Trophoblast cell (in vitro differentiated cells and primary cell): ENCODE measurements at regions not wholly inside any gene's neighbourhood (a gene's known extent, or its start where the extent isn't known, plus 50 kb on each side); places are given as distances from the start of the nearest gene placed in this dataset.

Experiments used
- DNase-seq, 2 donors: peaks; one replicate each; pipeline ENCODE4 v3.0.0-alpha.2; 2016
- H2AFZ ChIP-seq: 2 replicates; pipeline ENCODE4 v1.6.1; 2013; ENCODE audit warnings: low read length, moderate library complexity, mild to moderate bottlenecking; ENCODE audit not compliant: insufficient read depth, poor library complexity
- H2AK5ac ChIP-seq: 2 replicates; pipeline ENCODE4 v1.6.1; 2013; ENCODE audit warnings: mild to moderate bottlenecking, low read length
- H2BK120ac ChIP-seq: 2 replicates; pipeline ENCODE4 v1.6.1; 2013; ENCODE audit warnings: low read length, mild to moderate bottlenecking, moderate library complexity; ENCODE audit not compliant: insufficient read depth, poor library complexity
- H2BK12ac ChIP-seq: 2 replicates; pipeline ENCODE4 v1.6.1; 2013; ENCODE audit warnings: mild to moderate bottlenecking, low read length, moderate library complexity
- H2BK5ac ChIP-seq: 2 replicates; pipeline ENCODE4 v1.6.1; 2013; ENCODE audit warnings: low read length, low read depth, moderate library complexity, mild to moderate bottlenecking; ENCODE audit not compliant: poor library complexity
- H3K14ac ChIP-seq: 2 replicates; pipeline ENCODE4 v1.6.1; 2013; ENCODE audit warnings: mild to moderate bottlenecking, low read length
- H3K18ac ChIP-seq: 2 replicates; pipeline ENCODE4 v1.6.1; 2013; ENCODE audit warnings: mild to moderate bottlenecking, low read length
- H3K23ac ChIP-seq: 2 replicates; pipeline ENCODE4 v1.6.1; 2013; ENCODE audit warnings: low read length
- H3K27ac ChIP-seq: 2 replicates; pipeline ENCODE4 v1.5.1; 2013; ENCODE audit warnings: low read depth, mild to moderate bottlenecking, inconsistent platforms, low read length, moderate library complexity
- H3K27me3 ChIP-seq: 2 replicates; pipeline ENCODE4 v1.6.1; 2013; ENCODE audit warnings: inconsistent platforms, mild to moderate bottlenecking, low read length, moderate library complexity; ENCODE audit not compliant: insufficient read depth
- H3K36me3 ChIP-seq, 2 experiments: 1 replicate in 1 of 2; 2 replicates in 1 of 2; pipeline ENCODE4 v1.6.1; 2013; ENCODE audit warnings: low read length in 2 of 2, mild to moderate bottlenecking in 2 of 2, moderate library complexity in 1 of 2; ENCODE audit not compliant: insufficient read depth in 2 of 2, control insufficient read depth in 1 of 2
- H3K4ac ChIP-seq: 2 replicates; pipeline ENCODE4 v1.6.1; 2013; ENCODE audit warnings: low read depth, mild to moderate bottlenecking, low read length, moderate library complexity
- H3K4me1 ChIP-seq, 2 experiments: 1 replicate in 1 of 2; 2 replicates in 1 of 2; pipeline ENCODE4 v1.6.1; 2013; ENCODE audit warnings: low read length in 2 of 2, mild to moderate bottlenecking in 2 of 2, moderate library complexity in 1 of 2; ENCODE audit not compliant: insufficient read depth in 2 of 2, control insufficient read depth in 1 of 2
- H3K4me2 ChIP-seq: 2 replicates; pipeline ENCODE4 v1.6.1; 2013; ENCODE audit warnings: inconsistent platforms, mild to moderate bottlenecking, low read length, moderate library complexity
- H3K4me3 ChIP-seq: 2 replicates; pipeline ENCODE4 v1.5.1; 2013; ENCODE audit warnings: mild to moderate bottlenecking, low read depth, low read length, inconsistent platforms
- H3K79me1 ChIP-seq: one replicate; pipeline ENCODE4 v1.6.1; 2013; ENCODE audit warnings: low read length
- H3K79me2 ChIP-seq: 2 replicates; pipeline ENCODE4 v1.6.1; 2013; ENCODE audit warnings: low read length, mild to moderate bottlenecking; ENCODE audit not compliant: control insufficient read depth, insufficient read depth, poor library complexity
- H3K9ac ChIP-seq: 2 replicates; pipeline ENCODE4 v1.6.1; 2013; ENCODE audit warnings: mild to moderate bottlenecking, low read length
- H3K9me3 ChIP-seq: 2 replicates; pipeline ENCODE4 v1.6.1; 2013; ENCODE audit warnings: low read depth, mild to moderate bottlenecking, control low read depth, inconsistent platforms, low read length; ENCODE audit not compliant: insufficient read depth
- H4K12ac ChIP-seq: 2 replicates; pipeline ENCODE4 v1.6.1; 2013; ENCODE audit warnings: low read depth, mild to moderate bottlenecking, low read length, moderate library complexity
- H4K8ac ChIP-seq: 2 replicates; pipeline ENCODE4 v1.6.1; 2013; ENCODE audit warnings: low read depth, mild to moderate bottlenecking, low read length, moderate library complexity
- H4K91ac ChIP-seq: one replicate; pipeline ENCODE4 v1.6.1; 2013; ENCODE audit warnings: low read depth, mild to moderate bottlenecking, low read length, moderate library complexity
- WGBS: extraction: QIAGEN DNeasy Blood & Tissue Kit; methylation state at CpG from one replicate; pipeline ENCODE4 v1.1.7; 2013; ENCODE audit warnings: missing lambda C conversion rate; ENCODE audit not compliant: insufficient read length, insufficient coverage; ENCODE audit errors: extremely low coverage; 5-methylcytosine and 5-hydroxymethylcytosine counted together

GRCh38 chr20:16191496-16191895, 381.8 kb downstream of the KIF16B start:
- H2BK120ac ChIP-seq: no peak overlapping the region
- no peak overlapping the region for H3K4ac ChIP-seq
- no peak overlapping the region for H3K4me2 ChIP-seq
- peaks cover 14% of the 10 kb centered on the region for H3K9me3 ChIP-seq
- H3K23ac ChIP-seq: no peak overlapping the region
- H2BK5ac ChIP-seq: no peak overlapping the region
- H3K79me2 ChIP-seq: no peaks in the 10 kb centered on the region
- no peak overlapping the region for H4K12ac ChIP-seq
- no peak overlapping the region for H3K4me3 ChIP-seq
- WGBS: no CpG with 5 or more reads among the region's 2 CpGs
- no peak overlapping the region for H4K8ac ChIP-seq
- H3K4me1 ChIP-seq: no peaks in the 10 kb centered on the region
- H3K36me3 ChIP-seq: no peaks in the 10 kb centered on the region
- H2BK12ac ChIP-seq: no peak overlapping the region
- no peaks in the 10 kb centered on the region for H3K79me1 ChIP-seq
- no peak overlapping the region for H3K14ac ChIP-seq
- H3K27ac ChIP-seq: no peak overlapping the region
- no peak for DNase-seq
- H3K18ac ChIP-seq: no peak overlapping the region
- no peak overlapping the region for H4K91ac ChIP-seq
- H3K27me3 ChIP-seq: no peaks in the 10 kb centered on the region
- no peak overlapping the region for H3K9ac ChIP-seq
- no peak overlapping the region for H2AK5ac ChIP-seq
- H2AFZ ChIP-seq: no peak overlapping the region

GRCh38 chr20:16189371-16189770, 383.9 kb downstream of the KIF16B start:
- H3K9me3 ChIP-seq: peaks cover 14% of the 10 kb centered on the region
- H3K4ac ChIP-seq: no peak overlapping the region
- H3K36me3 ChIP-seq: no peaks in the 10 kb centered on the region
- H3K4me2 ChIP-seq: no peak overlapping the region
- H2AK5ac ChIP-seq: no peak overlapping the region
- H3K79me1 ChIP-seq: no peaks in the 10 kb centered on the region
- H2BK120ac ChIP-seq: no peak overlapping the region
- no peak overlapping the region for H2BK5ac ChIP-seq
- no peak overlapping the region for H3K4me3 ChIP-seq
- no peak overlapping the region for H3K9ac ChIP-seq
- no CpG with 5 or more reads among the region's 4 CpGs for WGBS
- H4K91ac ChIP-seq: no peak overlapping the region
- no peaks in the 10 kb centered on the region for H3K79me2 ChIP-seq
- no peak overlapping the region for H3K23ac ChIP-seq
- H4K8ac ChIP-seq: no peak overlapping the region
- H3K27ac ChIP-seq: no peak overlapping the region
- H3K14ac ChIP-seq: no peak overlapping the region
- no peaks in the 10 kb centered on the region for H3K27me3 ChIP-seq
- no peak overlapping the region for H3K18ac ChIP-seq
- H4K12ac ChIP-seq: no peak overlapping the region
- DNase-seq: no peak
- H2AFZ ChIP-seq: no peak overlapping the region
- no peaks in the 10 kb centered on the region for H3K4me1 ChIP-seq
- H2BK12ac ChIP-seq: no peak overlapping the region

GRCh38 chr20:16187956-16188616, 385.2 kb downstream of the KIF16B start:
- Histone ChIP-seq H2BK5ac (no peak overlapping the region), H3K27me3 (no peaks in the 10 kb centered on the region), H2BK120ac (no peak overlapping the region), H3K4me3 (peak overlapping the region; percentile 55), H3K4me1 (no peaks in the 10 kb centered on the region), H3K4me2 (no peak overlapping the region), H3K14ac (no peak overlapping the region), H2AFZ (no peak overlapping the region), H3K79me2 (no peaks in the 10 kb centered on the region), H3K79me1 (no peaks in the 10 kb centered on the region), H3K9me3 (peaks cover 14% of the 10 kb centered on the region), H4K8ac (no peak overlapping the region), H3K18ac (no peak overlapping the region), H3K27ac (no peak overlapping the region), H2BK12ac (no peak overlapping the region), H3K23ac (peak overlapping the region; percentile 13), H4K12ac (no peak overlapping the region), H3K4ac (no peak overlapping the region), H3K36me3 (no peaks in the 10 kb centered on the region), H2AK5ac (no peak overlapping the region), H3K9ac (no peak overlapping the region), H4K91ac (no peak overlapping the region)
- no peak for DNase-seq
- no CpG with 5 or more reads among the region's 2 CpGs for WGBS

DNA sequence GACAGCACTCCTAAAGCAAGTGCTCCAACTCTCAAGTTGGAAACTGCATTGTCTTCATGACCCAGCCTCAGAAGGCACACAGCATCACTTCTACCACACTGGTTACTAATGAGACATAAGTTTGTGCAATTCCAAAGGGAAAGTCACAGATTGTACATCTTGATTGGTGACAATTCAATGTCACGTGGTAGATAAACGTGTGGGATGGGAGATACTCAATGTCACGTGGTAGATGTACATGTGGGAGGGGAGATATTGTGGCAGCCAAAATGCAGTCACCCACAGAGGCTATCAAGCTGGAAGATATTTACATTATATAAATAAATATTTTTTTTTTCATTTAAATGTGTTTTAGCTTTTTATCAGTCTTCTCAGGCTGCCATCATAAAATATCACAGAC, 393.3 kb downstream of the KIF16B start:
- no peak overlapping the region for H3K18ac ChIP-seq
- H3K23ac ChIP-seq: no peak overlapping the region
- no peak overlapping the region for H3K27ac ChIP-seq
- H2BK5ac ChIP-seq: no peak overlapping the region
- H4K8ac ChIP-seq: no peak overlapping the region
- no peaks in the 10 kb centered on the region for H3K4me1 ChIP-seq
- H2BK120ac ChIP-seq: no peak overlapping the region
- no peak for DNase-seq
- no peaks in the 10 kb centered on the region for H3K79me2 ChIP-seq
- H4K91ac ChIP-seq: no peak overlapping the region
- no peak overlapping the region for H3K9ac ChIP-seq
- H2AK5ac ChIP-seq: no peak overlapping the region
- no peak overlapping the region for H3K4me3 ChIP-seq
- no peaks in the 10 kb centered on the region for H3K36me3 ChIP-seq
- H4K12ac ChIP-seq: no peak overlapping the region
- no peak overlapping the region for H3K4ac ChIP-seq
- no CpG with 5 or more reads among the region's 3 CpGs for WGBS
- H3K14ac ChIP-seq: no peak overlapping the region
- H3K27me3 ChIP-seq: no peaks in the 10 kb centered on the region
- H2AFZ ChIP-seq: no peak overlapping the region
- H3K4me2 ChIP-seq: no peak overlapping the region
- H3K79me1 ChIP-seq: no peaks in the 10 kb centered on the region
- H3K9me3 ChIP-seq: no peaks in the 10 kb centered on the region
- no peak overlapping the region for H2BK12ac ChIP-seq
